ENCODE measurements at regions not wholly inside any gene's neighbourhood (a gene's known extent, or its start where the extent isn't known, plus 50 kb on each side); places are given as distances from the start of the nearest gene placed in this dataset.

GRCh38 chr19:31205887-31206518, 143.2 kb downstream of the TSHZ3 start:
- intact Hi-C loops (cut with DNase I): no loop called here
- Histone ChIP-seq H3K4me1 (no peaks in the 10 kb centered on the region), H3K27me3 (no peaks in the 10 kb centered on the region), H3K4me3 (no peak overlapping the region), H3K9me3 (no peaks in the 10 kb centered on the region), H3K27ac (no peak overlapping the region), H3K36me3 (no peaks in the 10 kb centered on the region)
- ATAC-seq (no peak), DNase-seq (no peak)
- TF ChIP-seq, protein P1, sequence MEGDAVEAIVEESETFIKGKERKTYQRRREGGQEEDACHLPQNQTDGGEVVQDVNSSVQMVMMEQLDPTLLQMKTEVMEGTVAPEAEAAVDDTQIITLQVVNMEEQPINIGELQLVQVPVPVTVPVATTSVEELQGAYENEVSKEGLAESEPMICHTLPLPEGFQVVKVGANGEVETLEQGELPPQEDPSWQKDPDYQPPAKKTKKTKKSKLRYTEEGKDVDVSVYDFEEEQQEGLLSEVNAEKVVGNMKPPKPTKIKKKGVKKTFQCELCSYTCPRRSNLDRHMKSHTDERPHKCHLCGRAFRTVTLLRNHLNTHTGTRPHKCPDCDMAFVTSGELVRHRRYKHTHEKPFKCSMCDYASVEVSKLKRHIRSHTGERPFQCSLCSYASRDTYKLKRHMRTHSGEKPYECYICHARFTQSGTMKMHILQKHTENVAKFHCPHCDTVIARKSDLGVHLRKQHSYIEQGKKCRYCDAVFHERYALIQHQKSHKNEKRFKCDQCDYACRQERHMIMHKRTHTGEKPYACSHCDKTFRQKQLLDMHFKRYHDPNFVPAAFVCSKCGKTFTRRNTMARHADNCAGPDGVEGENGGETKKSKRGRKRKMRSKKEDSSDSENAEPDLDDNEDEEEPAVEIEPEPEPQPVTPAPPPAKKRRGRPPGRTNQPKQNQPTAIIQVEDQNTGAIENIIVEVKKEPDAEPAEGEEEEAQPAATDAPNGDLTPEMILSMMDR (IDR thresholded peaks at IDR 0.05): no peak

DNA sequence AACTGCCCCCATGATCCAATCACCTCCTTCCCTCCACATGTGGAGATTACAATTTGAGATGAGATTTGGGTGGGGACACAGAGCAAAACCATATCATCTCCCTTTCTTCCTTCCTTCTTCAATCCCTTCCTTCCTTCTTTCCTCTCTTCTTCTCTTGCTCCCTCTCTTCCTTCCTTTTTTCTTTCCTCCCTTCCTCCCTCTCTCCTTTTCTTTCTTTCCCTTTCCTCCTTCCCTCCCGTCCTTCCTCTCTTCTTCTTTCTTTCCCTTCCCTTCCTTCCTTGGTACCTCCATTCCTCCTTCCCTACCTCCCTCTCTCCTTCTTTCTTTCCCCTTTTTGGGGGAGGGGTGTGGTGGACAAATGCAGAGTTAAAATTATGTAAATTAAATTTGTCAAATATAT, 145.1 kb downstream of the TSHZ3 start:
- DNase-seq: no peak
- H3K9me3 ChIP-seq: no peaks in the 10 kb centered on the region
- ATAC-seq: no peak
- no peaks in the 10 kb centered on the region for H3K27me3 ChIP-seq
- no peaks in the 10 kb centered on the region for H3K4me1 ChIP-seq
- H3K4me3 ChIP-seq: no peak overlapping the region
- intact Hi-C loops (cut with DNase I): no loop called here
- TF ChIP-seq, protein P1 (IDR thresholded peaks at IDR 0.05): no peak
- H3K27ac ChIP-seq: no peak overlapping the region
- H3K36me3 ChIP-seq: no peaks in the 10 kb centered on the region

DNA sequence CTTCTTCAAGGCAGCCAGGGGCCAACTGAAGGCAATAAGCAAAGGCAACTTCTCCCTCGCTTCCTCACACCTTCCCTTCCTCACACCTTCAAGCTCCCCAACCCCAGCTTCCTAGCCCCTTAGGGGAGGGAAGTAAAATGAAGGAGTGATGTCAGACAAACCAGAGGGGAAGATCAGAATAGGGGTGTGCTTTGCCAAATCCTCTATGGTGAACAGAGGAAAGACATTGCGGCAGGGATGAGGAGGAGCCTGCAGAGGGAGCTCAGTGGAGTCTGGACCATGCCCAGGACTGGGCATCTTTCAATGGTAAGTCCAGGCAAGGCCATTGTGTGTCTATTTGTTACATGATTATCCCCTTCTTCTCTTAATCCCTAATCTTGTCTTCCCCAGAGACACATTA, 164.0 kb downstream of the TSHZ3 start:
- Histone ChIP-seq H3K9me3 (no peaks in the 10 kb centered on the region), H3K36me3 (no peaks in the 10 kb centered on the region), H3K4me3 (no peak overlapping the region), H3K27ac (no peak overlapping the region), H3K4me1 (no peaks in the 10 kb centered on the region), H3K27me3 (no peaks in the 10 kb centered on the region)
- intact Hi-C loops (cut with DNase I): no loop called here
- TF ChIP-seq, protein P1 (IDR thresholded peaks at IDR 0.05): no peak
- peak; percentile 27 for ATAC-seq
- DNase-seq: no peak

DNA sequence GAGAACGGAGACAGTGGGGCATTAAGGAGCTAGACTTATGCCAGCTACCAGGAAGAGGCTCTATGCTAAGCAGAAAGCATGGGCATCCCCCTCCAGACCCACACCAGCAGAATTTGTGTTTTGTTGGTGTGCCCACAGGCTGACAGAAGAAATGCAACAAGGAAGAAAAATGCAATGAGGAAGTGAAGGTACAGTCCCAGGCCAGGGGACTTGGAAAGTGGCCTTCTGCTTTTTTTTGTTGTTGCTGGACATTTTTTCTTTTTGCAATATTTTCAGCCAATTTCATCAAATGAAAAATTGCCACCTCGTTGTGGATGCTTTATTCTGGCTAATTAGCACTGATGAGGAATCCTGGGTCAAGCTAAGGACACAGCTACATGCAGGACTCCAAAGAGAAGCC, 167.7 kb downstream of the TSHZ3 start:
- Histone ChIP-seq H3K4me3 (no peak overlapping the region), H3K36me3 (no peaks in the 10 kb centered on the region), H3K27me3 (no peaks in the 10 kb centered on the region), H3K4me1 (no peaks in the 10 kb centered on the region), H3K27ac (no peak overlapping the region), H3K9me3 (no peaks in the 10 kb centered on the region)
- intact Hi-C loops (cut with DNase I): no loop called here
- TF ChIP-seq, protein P1 (IDR thresholded peaks at IDR 0.05): no peak
- ATAC-seq (no peak), DNase-seq (no peak)

- Histone ChIP-seq H3K4me3 (no peak overlapping the region), H3K27me3 (no peaks in the 10 kb centered on the region), H3K9me3 (no peaks in the 10 kb centered on the region), H3K36me3 (no peaks in the 10 kb centered on the region), H3K4me1 (no peaks in the 10 kb centered on the region), H3K27ac (no peak overlapping the region)
- ATAC-seq (no peak), DNase-seq (no peak)
- intact Hi-C loops (cut with DNase I): no loop called here
- TF ChIP-seq, protein P1 (IDR thresholded peaks at IDR 0.05): no peak
Measured at GRCh38 chr19:31180907-31181306, 168.3 kb downstream of the TSHZ3 start.

DNA sequence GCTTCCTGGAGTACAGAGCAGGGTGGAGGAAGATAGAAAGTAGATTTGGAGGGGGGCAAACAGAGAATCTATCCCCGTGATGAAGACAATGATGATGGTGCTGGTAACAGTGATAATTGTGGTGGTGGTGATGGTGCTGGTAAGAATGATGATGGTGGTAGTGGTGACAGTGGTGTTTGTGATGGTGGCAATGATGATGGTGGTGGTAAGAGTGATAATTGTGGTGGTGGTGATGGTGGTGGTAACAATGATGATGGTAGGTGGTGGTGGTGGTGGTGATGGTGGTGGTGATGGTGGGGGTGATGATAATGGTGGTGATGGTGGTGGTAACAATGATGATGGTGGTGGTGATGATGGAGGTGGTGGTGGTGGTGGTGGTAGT, 169.8 kb downstream of the TSHZ3 start:
- no peak overlapping the region for H3K4me3 ChIP-seq
- ATAC-seq (no peak), DNase-seq (no peak)
- H3K9me3 ChIP-seq: no peaks in the 10 kb centered on the region
- H3K4me1 ChIP-seq: no peaks in the 10 kb centered on the region
- H3K27me3 ChIP-seq: no peaks in the 10 kb centered on the region
- TF ChIP-seq, protein P1 (IDR thresholded peaks at IDR 0.05): no peak
- intact Hi-C loops (cut with DNase I): no loop called here
- no peak overlapping the region for H3K27ac ChIP-seq
- H3K36me3 ChIP-seq: no peaks in the 10 kb centered on the region
